CD14-positive monocyte (primary cell): ENCODE measurements at regions not wholly inside any gene's neighbourhood (a gene's known extent, or its start where the extent isn't known, plus 50 kb on each side); places are given as distances from the start of the nearest gene placed in this dataset.
"Not testable (repeated sequence)": the region's sequence is repeated elsewhere in the genome, so short reads cannot be mapped to it uniquely, and the experiment has no call there.

ENCODE experiments used
- DNase-seq, 3 donors: peaks; one replicate each; pipeline ENCODE4 v3.0.0-alpha.2; 2011 to 2022
- H2AFZ ChIP-seq: 2 replicates; pipeline ENCODE4 v1.6.0; 2012; ENCODE audit warnings: mild to moderate bottlenecking, low read depth, low read length, inconsistent platforms; ENCODE audit not compliant: insufficient read depth, poor library complexity, severe bottlenecking
- H3K27ac ChIP-seq, 2 donors: 1 replicate in 1 of 2; 2 replicates in 1 of 2; pipeline ENCODE4 v1.5.1; 2012 to 2013; ENCODE audit warnings: low read length in 2 of 2, control low read depth in 1 of 2, inconsistent platforms in 1 of 2, low read depth in 1 of 2, mild to moderate bottlenecking in 1 of 2
- H3K27me3 ChIP-seq, 2 donors: one replicate each; pipeline versions ENCODE4 v1.6.0 to v1.6.1; 2011 to 2013; ENCODE audit warnings: low read length in 2 of 2; ENCODE audit not compliant: control insufficient read depth in 2 of 2, insufficient read depth in 2 of 2
- H3K36me3 ChIP-seq, 2 donors: replicated peaks in 1 of 2; 1 replicate in 1 of 2; 2 replicates in 1 of 2; pipeline versions ENCODE4 v1.5.1 to v1.6.1; 2012 to 2013; ENCODE audit warnings: low read length in 2 of 2, control low read depth in 1 of 2, inconsistent platforms in 1 of 2, mild to moderate bottlenecking in 1 of 2; ENCODE audit not compliant: insufficient read depth in 2 of 2, control insufficient read depth in 1 of 2
- H3K4me1 ChIP-seq, 2 donors: 1 replicate in 1 of 2; 2 replicates in 1 of 2; pipeline versions ENCODE4 v1.5.1 to v1.6.1; 2012 to 2013; ENCODE audit warnings: low read length in 2 of 2, control low read depth in 1 of 2, inconsistent platforms in 1 of 2, mild to moderate bottlenecking in 1 of 2, moderate library complexity in 1 of 2; ENCODE audit not compliant: insufficient read depth in 2 of 2, control insufficient read depth in 1 of 2
- H3K4me2 ChIP-seq: replicated peaks from 2 replicates; pipeline ENCODE3; 2012; ENCODE audit warnings: low read length, moderate library complexity, mild to moderate bottlenecking; ENCODE audit not compliant: poor library complexity, severe bottlenecking; ENCODE audit errors: extremely low read depth
- H3K4me3 ChIP-seq, 3 experiments: fragments of 200-600 bp in 1 of 3; sonication (generic) in 1 of 3; replicated peaks in 1 of 3; 1 replicate in 2 of 3; 2 replicates in 1 of 3; pipeline ENCODE4 v1.5.1; 2011 to 2013; ENCODE audit warnings: low read length in 3 of 3, mild to moderate bottlenecking in 3 of 3, control low read depth in 2 of 3, low read depth in 2 of 3, inconsistent platforms in 1 of 3, moderate library complexity in 1 of 3
- H3K79me2 ChIP-seq: 2 replicates; pipeline ENCODE4 v1.6.0; 2012; ENCODE audit warnings: mild to moderate bottlenecking, control low read depth, inconsistent platforms, low read length, moderate library complexity; ENCODE audit not compliant: insufficient read depth
- H3K9ac ChIP-seq: 2 replicates; pipeline ENCODE4 v1.6.0; 2017; ENCODE audit warnings: low read length, mild to moderate bottlenecking; ENCODE audit not compliant: insufficient read depth, poor library complexity, severe bottlenecking
- H3K9me3 ChIP-seq, 2 donors: replicated peaks in 1 of 2; 1 replicate in 1 of 2; 2 replicates in 1 of 2; pipeline versions ENCODE4 v1.5.1 to v1.6.1; 2012 to 2013; ENCODE audit warnings: low read length in 2 of 2, control low read depth in 1 of 2; ENCODE audit not compliant: control insufficient read depth in 1 of 2, insufficient read depth in 1 of 2
- H4K20me1 ChIP-seq: 2 replicates; pipeline ENCODE4 v1.6.0; 2012; ENCODE audit warnings: mild to moderate bottlenecking, low read length, control low read depth, moderate library complexity; ENCODE audit not compliant: insufficient read depth
- H3K27ac Mint-ChIP-seq, 7 donors: one replicate each; pipeline ENCODE4 v1.8.0; 2020; ENCODE audit warnings: mild to moderate bottlenecking in 7 of 7, mixed read lengths in 7 of 7, moderate library complexity in 6 of 7, inconsistent platforms in 2 of 7
- H3K27me3 Mint-ChIP-seq, 3 donors: one replicate each; pipeline ENCODE4 v1.8.0; 2021 to 2022; ENCODE audit warnings: low read depth in 3 of 3, mild to moderate bottlenecking in 3 of 3, mixed read lengths in 3 of 3, moderate library complexity in 3 of 3, inconsistent platforms in 1 of 3
- H3K36me3 Mint-ChIP-seq, 2 donors: one replicate each; pipeline ENCODE4 v1.8.0; 2020; ENCODE audit warnings: mixed read lengths in 2 of 2, inconsistent platforms in 1 of 2, mild to moderate bottlenecking in 1 of 2
- H3K4me1 Mint-ChIP-seq: one replicate; pipeline ENCODE4 v1.8.0; 2020; ENCODE audit warnings: mild to moderate bottlenecking, mixed read lengths
- H3K4me3 Mint-ChIP-seq, 2 donors: one replicate each; pipeline ENCODE4 v1.8.0; 2020; ENCODE audit warnings: mild to moderate bottlenecking in 2 of 2, mixed read lengths in 2 of 2, moderate library complexity in 1 of 2
- H3K9me3 Mint-ChIP-seq, 7 donors: one replicate each; pipeline ENCODE4 v1.8.0; 2020 to 2022; ENCODE audit warnings: mixed read lengths in 7 of 7, mild to moderate bottlenecking in 6 of 7, moderate library complexity in 6 of 7, inconsistent platforms in 2 of 7
- WGBS: methylation state at CpG from one replicate; pipeline ENCODE4 v1.1.5; 2013; ENCODE audit warnings: missing lambda C conversion rate; ENCODE audit not compliant: insufficient coverage; 5-methylcytosine and 5-hydroxymethylcytosine counted together
- intact Hi-C, 2 donors: fragments of 100-400 bp; cut with micrococcal nuclease; formaldehyde crosslinking; loops; one replicate each; pipeline versions ENCODE4 v1.15.0 to v1.15.1; 2023
- TF ChIP-seq, protein P1 (sequence below): fragments of 200-600 bp; IDR thresholded peaks from one replicate; pipeline ENCODE4 v1.8.0; 2022; ENCODE audit warnings: antibody characterized with exemption, mild to moderate bottlenecking

DNA sequence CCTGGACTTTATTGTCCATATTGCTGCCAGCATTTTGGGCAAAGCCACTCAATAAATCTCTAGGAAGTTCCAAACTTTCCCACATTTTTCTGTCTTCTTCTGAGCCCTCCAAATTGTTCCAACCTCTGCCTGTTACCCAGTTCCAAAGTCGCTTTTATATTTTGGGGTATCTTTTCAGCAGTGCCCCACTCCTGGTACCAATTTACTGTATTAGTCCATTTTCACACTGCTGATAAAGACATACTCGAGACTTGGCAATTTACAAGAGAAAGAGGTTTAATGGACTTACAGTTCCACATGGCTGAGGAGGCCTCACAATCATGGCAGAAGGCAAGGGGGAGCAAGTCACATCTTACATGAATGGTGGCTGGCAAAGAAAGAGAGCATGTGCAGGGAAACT, 53.4 kb downstream of the AHSP start:
- H3K4me1 Mint-ChIP-seq, H3K79me2 ChIP-seq, H3K4me1 ChIP-seq, H4K20me1 ChIP-seq, intact Hi-C loops, H3K27ac ChIP-seq, H3K9ac ChIP-seq, H3K27ac Mint-ChIP-seq, H3K4me2 ChIP-seq, H3K4me3 ChIP-seq, H3K27me3 Mint-ChIP-seq, H3K27me3 ChIP-seq, DNase-seq, H3K36me3 Mint-ChIP-seq, H2AFZ ChIP-seq, H3K36me3 ChIP-seq, H3K4me3 Mint-ChIP-seq: not testable (repeated sequence)
- H3K9me3 Mint-ChIP-seq: peaks cover 37 to 58% (median 51%) of the 10 kb centered on the region in 7 donors
- no CpG with 5 or more reads among the region's 2 CpGs for WGBS
- peaks cover 23 to 33% of the 10 kb centered on the region in 2 donors for H3K9me3 ChIP-seq

DNA sequence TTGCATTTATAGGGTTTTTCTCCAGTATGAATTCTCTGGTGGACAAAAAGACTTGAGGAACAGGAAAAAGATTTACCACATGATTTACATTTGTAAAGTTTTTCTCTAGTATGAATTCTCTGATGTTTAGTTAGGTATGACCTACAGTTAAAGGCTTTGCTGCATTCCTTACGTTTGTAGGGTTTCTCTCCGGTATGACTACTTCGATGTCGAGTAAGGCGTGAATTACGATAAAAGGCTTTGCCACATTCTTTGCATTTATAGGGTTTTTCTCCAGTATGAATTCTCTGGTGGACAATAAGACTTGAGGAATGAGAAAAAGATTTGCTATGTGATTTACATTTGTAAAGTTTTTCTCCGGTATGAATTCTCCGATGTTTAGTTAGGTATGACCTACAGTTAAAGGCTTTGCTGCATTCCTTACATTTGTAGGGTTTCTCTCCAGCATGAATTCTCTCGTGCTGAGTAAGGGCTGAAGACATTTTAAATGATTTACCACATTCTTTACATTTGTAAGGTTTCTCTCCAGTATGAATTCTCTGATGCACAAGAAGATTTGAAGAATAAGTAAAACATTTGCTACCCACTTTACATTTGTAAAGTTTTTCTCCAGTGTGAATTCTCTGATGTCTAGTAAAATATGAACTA, 74.2 kb downstream of the AHSP start:
- H3K4me1 Mint-ChIP-seq, H3K36me3 Mint-ChIP-seq, H3K4me2 ChIP-seq, H3K4me3 ChIP-seq, DNase-seq, H2AFZ ChIP-seq, H3K27me3 Mint-ChIP-seq, H3K27me3 ChIP-seq, H3K79me2 ChIP-seq, H3K27ac ChIP-seq, H3K27ac Mint-ChIP-seq, H4K20me1 ChIP-seq, H3K4me3 Mint-ChIP-seq, intact Hi-C loops, H3K36me3 ChIP-seq, H3K4me1 ChIP-seq, H3K9ac ChIP-seq: not testable (repeated sequence)
- H3K9me3 ChIP-seq: peaks cover 23 to 82% of the 10 kb centered on the region in 2 donors
- H3K9me3 Mint-ChIP-seq: peaks cover 32 to 68% (median 67%) of the 10 kb centered on the region in 7 donors
- WGBS: 97% methylated on average over 8 of the region's 9 CpGs

DNA sequence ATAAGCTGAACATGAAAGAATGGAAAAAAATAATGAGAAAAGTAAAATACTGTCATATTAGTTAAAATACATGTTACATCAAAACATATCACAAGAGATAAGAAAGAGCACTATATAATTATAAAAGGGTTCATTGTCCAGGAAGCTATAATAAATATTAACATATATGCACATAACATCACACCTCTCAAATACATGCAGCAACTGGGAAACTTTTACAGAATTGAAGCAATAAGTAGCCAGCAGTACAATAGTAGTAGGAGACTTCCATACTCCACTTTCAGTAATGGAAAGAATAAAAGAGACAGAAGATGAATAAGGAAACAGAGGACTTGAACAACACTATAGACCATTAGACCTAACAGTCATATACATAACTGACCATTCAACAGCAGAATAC, 90.4 kb downstream of the AHSP start:
- no peaks in the 10 kb centered on the region for H3K36me3 ChIP-seq
- Mint-ChIP-seq H3K36me3 (no peaks in the 10 kb centered on the region), H3K27me3 (peaks cover 0 to 3% (median 1%) of the 10 kb centered on the region in 3 donors), H3K27ac (no peak overlapping the region), H3K4me1 (no peaks in the 10 kb centered on the region), H3K4me3 (no peak overlapping the region), H3K9me3 (peaks cover 7 to 49% (median 19%) of the 10 kb centered on the region in 7 donors)
- no peaks in the 10 kb centered on the region for H3K27me3 ChIP-seq
- H3K4me1 ChIP-seq: no peaks in the 10 kb centered on the region
- no peak overlapping the region for H3K27ac ChIP-seq
- TF ChIP-seq, protein P1, sequence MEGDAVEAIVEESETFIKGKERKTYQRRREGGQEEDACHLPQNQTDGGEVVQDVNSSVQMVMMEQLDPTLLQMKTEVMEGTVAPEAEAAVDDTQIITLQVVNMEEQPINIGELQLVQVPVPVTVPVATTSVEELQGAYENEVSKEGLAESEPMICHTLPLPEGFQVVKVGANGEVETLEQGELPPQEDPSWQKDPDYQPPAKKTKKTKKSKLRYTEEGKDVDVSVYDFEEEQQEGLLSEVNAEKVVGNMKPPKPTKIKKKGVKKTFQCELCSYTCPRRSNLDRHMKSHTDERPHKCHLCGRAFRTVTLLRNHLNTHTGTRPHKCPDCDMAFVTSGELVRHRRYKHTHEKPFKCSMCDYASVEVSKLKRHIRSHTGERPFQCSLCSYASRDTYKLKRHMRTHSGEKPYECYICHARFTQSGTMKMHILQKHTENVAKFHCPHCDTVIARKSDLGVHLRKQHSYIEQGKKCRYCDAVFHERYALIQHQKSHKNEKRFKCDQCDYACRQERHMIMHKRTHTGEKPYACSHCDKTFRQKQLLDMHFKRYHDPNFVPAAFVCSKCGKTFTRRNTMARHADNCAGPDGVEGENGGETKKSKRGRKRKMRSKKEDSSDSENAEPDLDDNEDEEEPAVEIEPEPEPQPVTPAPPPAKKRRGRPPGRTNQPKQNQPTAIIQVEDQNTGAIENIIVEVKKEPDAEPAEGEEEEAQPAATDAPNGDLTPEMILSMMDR: no peak
- no peak for DNase-seq
- H3K9me3 ChIP-seq: peaks cover 0 to 14% of the 10 kb centered on the region in 2 donors
- no peaks in the 10 kb centered on the region for H3K79me2 ChIP-seq
- no peak overlapping the region for H3K4me3 ChIP-seq
- H3K4me2 ChIP-seq: no peak overlapping the region
- intact Hi-C loops: no loop called here
- H4K20me1 ChIP-seq: no peaks in the 10 kb centered on the region
- no peak overlapping the region for H2AFZ ChIP-seq
- no peak overlapping the region for H3K9ac ChIP-seq
